Gastroesophageal sphincter (tissue), 3 donors: ENCODE measurements at regions not wholly inside any gene's neighbourhood (a gene's known extent, or its start where the extent isn't known, plus 50 kb on each side); places are given as distances from the start of the nearest gene placed in this dataset.

ENCODE experiments used
- EP300 ChIP-seq: sonication (generic); formaldehyde crosslinking; IDR thresholded peaks from one replicate; pipeline ENCODE4 v1.6.1; 2017; ENCODE audit warnings: antibody characterized with exemption, mild to moderate bottlenecking
- POLR2A ChIP-seq, 2 donors: fragments of 450-650 bp; IDR thresholded peaks; one replicate each; pipeline ENCODE4 v1.6.1; 2017; ENCODE audit warnings: antibody characterized with exemption in 2 of 2, mild to moderate bottlenecking in 2 of 2, moderate library complexity in 1 of 2
- POLR2AphosphoS5 ChIP-seq: sonication (generic); formaldehyde crosslinking; IDR thresholded peaks from one replicate; pipeline ENCODE4 v1.6.1; 2017; ENCODE audit warnings: antibody characterized with exemption
- TF ChIP-seq, protein P1 (sequence below), 4 experiments: fragments of 200-600 bp in 2 of 4; fragments of 450-650 bp in 2 of 4; sonication (generic) in 1 of 4; IDR thresholded peaks; one replicate each; pipeline ENCODE4 v1.5.1; 2017 to 2019; ENCODE audit warnings: antibody characterized with exemption in 4 of 4, mild to moderate bottlenecking in 2 of 4, moderate library complexity in 2 of 4

DNA sequence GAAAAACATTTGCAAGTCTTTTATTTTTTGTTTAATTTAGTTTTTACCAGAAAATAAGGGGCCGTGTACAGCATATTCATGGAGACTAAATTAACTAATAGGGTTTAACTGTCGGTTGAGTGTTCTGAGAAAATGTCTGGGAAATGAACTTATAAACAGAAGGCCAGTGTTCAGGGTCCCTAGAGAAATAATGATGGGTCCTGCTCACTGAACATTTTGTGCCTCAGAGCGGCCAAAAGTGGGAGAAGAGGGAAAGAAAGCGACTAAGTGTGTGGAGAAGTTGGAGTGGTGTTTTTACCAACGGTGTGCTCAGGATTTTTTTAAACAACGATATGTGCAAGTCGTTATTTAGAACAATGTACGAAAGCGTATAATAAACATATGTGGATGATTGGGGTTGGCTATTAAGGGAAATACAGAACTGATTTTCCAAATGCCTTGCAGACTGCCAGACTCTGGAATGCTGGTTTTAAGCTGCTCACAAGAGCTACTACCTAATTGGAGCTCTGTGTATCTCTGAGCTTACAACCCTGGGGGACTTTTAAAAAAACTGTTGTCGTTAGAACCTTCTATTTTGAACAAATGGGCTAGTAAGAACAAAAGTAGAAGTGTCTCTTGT lies 166.7 kb downstream of the SLC38A4 start:
- TF ChIP-seq POLR2A (IDR thresholded peaks at IDR 0.05) (no peak), POLR2AphosphoS5 (no peak), EP300 (no peak)
- TF ChIP-seq, protein P1, sequence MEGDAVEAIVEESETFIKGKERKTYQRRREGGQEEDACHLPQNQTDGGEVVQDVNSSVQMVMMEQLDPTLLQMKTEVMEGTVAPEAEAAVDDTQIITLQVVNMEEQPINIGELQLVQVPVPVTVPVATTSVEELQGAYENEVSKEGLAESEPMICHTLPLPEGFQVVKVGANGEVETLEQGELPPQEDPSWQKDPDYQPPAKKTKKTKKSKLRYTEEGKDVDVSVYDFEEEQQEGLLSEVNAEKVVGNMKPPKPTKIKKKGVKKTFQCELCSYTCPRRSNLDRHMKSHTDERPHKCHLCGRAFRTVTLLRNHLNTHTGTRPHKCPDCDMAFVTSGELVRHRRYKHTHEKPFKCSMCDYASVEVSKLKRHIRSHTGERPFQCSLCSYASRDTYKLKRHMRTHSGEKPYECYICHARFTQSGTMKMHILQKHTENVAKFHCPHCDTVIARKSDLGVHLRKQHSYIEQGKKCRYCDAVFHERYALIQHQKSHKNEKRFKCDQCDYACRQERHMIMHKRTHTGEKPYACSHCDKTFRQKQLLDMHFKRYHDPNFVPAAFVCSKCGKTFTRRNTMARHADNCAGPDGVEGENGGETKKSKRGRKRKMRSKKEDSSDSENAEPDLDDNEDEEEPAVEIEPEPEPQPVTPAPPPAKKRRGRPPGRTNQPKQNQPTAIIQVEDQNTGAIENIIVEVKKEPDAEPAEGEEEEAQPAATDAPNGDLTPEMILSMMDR (IDR thresholded peaks at IDR 0.05) = no peak
